ENCODE measurements at regions not wholly inside any gene's neighbourhood (a gene's known extent, or its start where the extent isn't known, plus 50 kb on each side); places are given as distances from the start of the nearest gene placed in this dataset.

GRCh38 chr4:165744370-165744769 lies 128.7 kb upstream of the TLL1 start:
- no peak for TF ChIP-seq ZFX (IDR thresholded peaks at IDR 0.05)
- no peak for TF ChIP-seq CTCF (conservative IDR thresholded peaks at IDR 0.05)
- no peak overlapping the region for H3K27ac ChIP-seq

- no peak overlapping the region for H3K27ac ChIP-seq
- TF ChIP-seq ZFX (IDR thresholded peaks at IDR 0.05) (no peak), CTCF (conservative IDR thresholded peaks at IDR 0.05) (no peak)
Observed at GRCh38 chr4:165748321-165748720, 124.7 kb upstream of the TLL1 start.

- TF ChIP-seq CTCF (conservative IDR thresholded peaks at IDR 0.05) (no peak), ZFX (IDR thresholded peaks at IDR 0.05) (no peak)
- no peak overlapping the region for H3K27ac ChIP-seq
Observed at GRCh38 chr4:165751882-165752281, 121.2 kb upstream of the TLL1 start.

GRCh38 chr4:165754664-165755063 lies 118.4 kb upstream of the TLL1 start:
- no peak for TF ChIP-seq ZFX (IDR thresholded peaks at IDR 0.05)
- no peak for TF ChIP-seq CTCF (conservative IDR thresholded peaks at IDR 0.05)
- H3K27ac ChIP-seq, result no peak overlapping the region

- no peak for TF ChIP-seq CTCF (conservative IDR thresholded peaks at IDR 0.05)
- TF ChIP-seq ZFX (IDR thresholded peaks at IDR 0.05), result no peak
Observed at GRCh38 chr4:165756836-165757235, 116.2 kb upstream of the TLL1 start.

GRCh38 chr4:165757451-165757850 lies 115.6 kb upstream of the TLL1 start:
- no peak for TF ChIP-seq ZFX (IDR thresholded peaks at IDR 0.05)
- TF ChIP-seq CTCF (conservative IDR thresholded peaks at IDR 0.05), result no peak
- no peak overlapping the region for H3K27ac ChIP-seq

More at GRCh38 chr4:165756836-165757235, 116.2 kb upstream of the TLL1 start:
- H3K27ac ChIP-seq, result no peak overlapping the region

- no peak overlapping the region for H3K27ac ChIP-seq
Observed at GRCh38 chr4:165758086-165758485, 115.0 kb upstream of the TLL1 start.

More at GRCh38 chr4:165758086-165758485, 115.0 kb upstream of the TLL1 start:
- TF ChIP-seq CTCF (conservative IDR thresholded peaks at IDR 0.05), result no peak
